H1 (cell line): ENCODE measurements at regions not wholly inside any gene's neighbourhood (a gene's known extent, or its start where the extent isn't known, plus 50 kb on each side); places are given as distances from the start of the nearest gene placed in this dataset.

Experiments
- CTCF ChIA-PET: fragments of 300-600 bp; sonication (Branson Sonifier 250); formaldehyde crosslinking; loops from one replicate; lab custom pipeline; 2021; ENCODE audit not compliant: partially characterized antibody; lab: Charles Lee
- POLR2A ChIA-PET: fragments of 300-600 bp; sonication (Branson Sonifier 250); formaldehyde crosslinking; loops from one replicate; lab custom pipeline; 2021; ENCODE audit warnings: inconsistent platforms; ENCODE audit not compliant: partially characterized antibody; lab: Charles Lee
- DNase-seq, 2 experiments: peaks; one replicate each; pipeline versions ENCODE4 v3.0.0 to v3.0.0-alpha.2; 2010 to 2022; ENCODE audit warnings: low spot score in 2 of 2, low read depth in 1 of 2, mixed read lengths in 1 of 2
- FAIRE-seq: peaks from 2 replicates; lab custom pipeline; 2011; peaks lifted over from hg19 to GRCh38; lab: Jason Lieb, UNC
- H2AFZ ChIP-seq: 2 replicates; pipeline ENCODE4 v1.8.1; 2012; ENCODE audit warnings: low read length, inconsistent platforms
- H2AK5ac ChIP-seq: 2 replicates; pipeline ENCODE4 v1.6.1; 2013; ENCODE audit warnings: low read depth, low read length
- H2BK120ac ChIP-seq: replicated peaks from 2 replicates; pipeline ENCODE3; 2013; ENCODE audit warnings: low read depth, low read length, inconsistent platforms
- H2BK12ac ChIP-seq: 2 replicates; pipeline ENCODE4 v1.6.1; 2013; ENCODE audit warnings: low read depth, low read length
- H2BK15ac ChIP-seq: 2 replicates; pipeline ENCODE4 v1.6.1; 2013; ENCODE audit warnings: low read length
- H2BK20ac ChIP-seq: 2 replicates; pipeline ENCODE4 v1.6.1; 2013; ENCODE audit warnings: low read length
- H2BK5ac ChIP-seq: 2 replicates; pipeline ENCODE4 v1.6.1; 2013; ENCODE audit warnings: low read depth, low read length
- H3K14ac ChIP-seq: 2 replicates; pipeline ENCODE4 v1.6.1; 2013; ENCODE audit warnings: inconsistent platforms; ENCODE audit not compliant: insufficient read length
- H3K18ac ChIP-seq: 2 replicates; pipeline ENCODE4 v1.6.1; 2013; ENCODE audit warnings: low read length; ENCODE audit errors: extremely low read depth
- H3K23ac ChIP-seq: 2 replicates; pipeline ENCODE4 v1.6.1; 2013; ENCODE audit warnings: inconsistent platforms; ENCODE audit not compliant: insufficient read length
- H3K23me2 ChIP-seq: 2 replicates; pipeline ENCODE4 v1.6.1; 2013; ENCODE audit warnings: low read depth, low read length
- H3K27ac ChIP-seq: 2 replicates; pipeline ENCODE4 v1.6.1; 2011; ENCODE audit warnings: low read depth, low read length, inconsistent platforms
- H3K27me3 ChIP-seq, 4 experiments: replicated peaks in 1 of 4; 1 replicate in 1 of 4; 2 replicates in 3 of 4; pipeline versions ENCODE4 v1.6.1 to v1.8.1; 2011 to 2013; ENCODE audit warnings: low read length in 3 of 4, mild to moderate bottlenecking in 3 of 4, inconsistent platforms in 2 of 4, mixed read lengths in 2 of 4, moderate library complexity in 1 of 4; ENCODE audit not compliant: control insufficient read depth in 3 of 4, insufficient read depth in 3 of 4; ENCODE audit errors: extremely low read depth in 1 of 4
- H3K36me3 ChIP-seq, 4 experiments: 2 replicates each; pipeline versions ENCODE4 v1.6.1 to v1.8.1; 2011 to 2013; ENCODE audit warnings: mild to moderate bottlenecking in 4 of 4, low read length in 3 of 4, moderate library complexity in 2 of 4, control low read depth in 1 of 4, inconsistent platforms in 1 of 4; ENCODE audit not compliant: insufficient read depth in 4 of 4, control insufficient read depth in 2 of 4
- H3K4ac ChIP-seq: replicated peaks from 2 replicates; pipeline ENCODE3; 2013; ENCODE audit warnings: low read length, low read depth, mixed read lengths, inconsistent platforms; ENCODE audit not compliant: insufficient read length
- H3K4me1 ChIP-seq, 4 experiments: replicated peaks in 1 of 4; 1 replicate in 1 of 4; 2 replicates in 3 of 4; pipeline versions ENCODE4 v1.6.1 to v1.8.1; 2011 to 2013; ENCODE audit warnings: low read length in 3 of 4, inconsistent platforms in 2 of 4, mixed read lengths in 1 of 4; ENCODE audit not compliant: insufficient read depth in 4 of 4, control insufficient read depth in 3 of 4
- H3K4me2 ChIP-seq, 2 experiments: 2 replicates each; pipeline versions ENCODE4 v1.6.1 to v1.8.1; 2011 to 2013; ENCODE audit warnings: low read depth in 2 of 2, low read length in 2 of 2, control low read depth in 1 of 2, inconsistent platforms in 1 of 2, mild to moderate bottlenecking in 1 of 2; ENCODE audit not compliant: insufficient read depth in 1 of 2
- H3K4me3 ChIP-seq, 4 experiments: fragments of 200-600, 300-600 bp in 1 of 4; sonication (generic), shearing (Covaris generic), sonication (Bioruptor Twin) in 1 of 4; 2 replicates each; pipeline versions ENCODE4 v1.5.1 to v1.8.1; 2011 to 2016; ENCODE audit warnings: low read length in 4 of 4, low read depth in 3 of 4, control low read depth in 2 of 4, inconsistent platforms in 2 of 4, mild to moderate bottlenecking in 2 of 4, mixed read lengths in 1 of 4, moderate library complexity in 1 of 4; ENCODE audit not compliant: insufficient read depth in 2 of 4; ENCODE audit errors: extremely low read depth in 1 of 4
- H3K56ac ChIP-seq: replicated peaks from 2 replicates; pipeline ENCODE3; 2013; ENCODE audit warnings: low read depth, mild to moderate bottlenecking, mixed read lengths, low read length, inconsistent platforms; ENCODE audit not compliant: insufficient read length
- H3K79me1 ChIP-seq: 2 replicates; pipeline ENCODE4 v1.6.1; 2013; ENCODE audit warnings: low read depth, low read length, control low read depth
- H3K79me2 ChIP-seq, 2 experiments: 2 replicates each; pipeline versions ENCODE4 v1.6.1 to v1.8.1; 2012 to 2013; ENCODE audit warnings: low read length in 2 of 2, mild to moderate bottlenecking in 2 of 2, inconsistent platforms in 1 of 2; ENCODE audit not compliant: insufficient read depth in 2 of 2, control insufficient read depth in 1 of 2
- H3K9ac ChIP-seq, 4 experiments: replicated peaks in 1 of 4; 1 replicate in 1 of 4; 2 replicates in 3 of 4; pipeline versions ENCODE4 v1.6.1 to v1.8.1; 2011 to 2013; ENCODE audit warnings: low read depth in 3 of 4, low read length in 3 of 4, control low read depth in 2 of 4, mild to moderate bottlenecking in 2 of 4, moderate library complexity in 2 of 4, inconsistent platforms in 1 of 4; ENCODE audit errors: extremely low read depth in 1 of 4
- H3K9me3 ChIP-seq, 2 experiments: 2 replicates each; pipeline versions ENCODE4 v1.6.1 to v1.8.1; 2012 to 2013; ENCODE audit warnings: mild to moderate bottlenecking in 2 of 2, moderate library complexity in 2 of 2, control low read depth in 1 of 2, inconsistent platforms in 1 of 2, low read depth in 1 of 2, low read length in 1 of 2, mixed read lengths in 1 of 2; ENCODE audit not compliant: insufficient read depth in 2 of 2
- H4K20me1 ChIP-seq, 2 experiments: replicated peaks in 1 of 2; 2 replicates each; pipeline versions ENCODE3 to v1.8.1; 2011 to 2013; ENCODE audit warnings: inconsistent platforms in 2 of 2, low read length in 2 of 2, mild to moderate bottlenecking in 1 of 2; ENCODE audit not compliant: insufficient read depth in 2 of 2, control insufficient read depth in 1 of 2
- H4K5ac ChIP-seq: 2 replicates; pipeline ENCODE4 v1.6.1; 2013; ENCODE audit warnings: low read length, low read depth, mixed read lengths, inconsistent platforms; ENCODE audit not compliant: insufficient read length
- H4K8ac ChIP-seq: 2 replicates; pipeline ENCODE4 v1.8.0; 2013; ENCODE audit warnings: mild to moderate bottlenecking, moderate library complexity, low read length, inconsistent platforms; ENCODE audit not compliant: insufficient read depth; ENCODE audit errors: extremely low read depth
- H4K91ac ChIP-seq: replicated peaks from 2 replicates; pipeline ENCODE3; 2013; ENCODE audit warnings: low read length, mixed read lengths, inconsistent platforms; ENCODE audit not compliant: insufficient read length
- BACH1 ChIP-seq: IDR thresholded peaks from 2 replicates; pipeline ENCODE4 v1.6.1; 2012; ENCODE audit warnings: low read length, improper control_type of control experiment
- CBX5 ChIP-seq: fragments of 300-800, 300-1000 bp; sonication (generic); IDR thresholded peaks from 2 replicates; pipeline ENCODE4 v1.7.1; 2016; ENCODE audit warnings: antibody characterized with exemption, low read length, low read depth
- CREB1 ChIP-seq: IDR thresholded peaks from 2 replicates; pipeline ENCODE4 v1.6.1; 2012; ENCODE audit warnings: inconsistent platforms
- EP300 ChIP-seq, 2 experiments: IDR thresholded peaks; 1 replicate in 1 of 2; 2 replicates in 1 of 2; pipeline ENCODE4 v1.6.1; 2011 to 2012; ENCODE audit warnings: low read depth in 2 of 2, low read length in 2 of 2, mild to moderate bottlenecking in 2 of 2, borderline replicate concordance in 1 of 2, inconsistent platforms in 1 of 2, moderate library complexity in 1 of 2
- GABPA ChIP-seq: IDR thresholded peaks from 2 replicates; pipeline ENCODE4 v1.6.1; 2011; ENCODE audit warnings: mild to moderate bottlenecking, low read length, moderate library complexity, borderline replicate concordance; ENCODE audit not compliant: insufficient read depth
- HDAC6 ChIP-seq: IDR thresholded peaks from one replicate; pipeline ENCODE4 v1.7.1; 2012; ENCODE audit warnings: low read depth, mild to moderate bottlenecking, inconsistent platforms, low read length, moderate library complexity
- KDM1A ChIP-seq: fragments of 200-600, 300-600 bp; sonication (generic); IDR thresholded peaks from 2 replicates; pipeline ENCODE4 v1.7.1; 2016; ENCODE audit warnings: mild to moderate bottlenecking, low read length, borderline replicate concordance
- KDM4A ChIP-seq: IDR thresholded peaks from one replicate; pipeline ENCODE4 v1.7.1; 2012; ENCODE audit warnings: low read depth, mild to moderate bottlenecking, moderate library complexity, low read length, inconsistent platforms; ENCODE audit not compliant: severe bottlenecking
- NRF1 ChIP-seq: IDR thresholded peaks from 2 replicates; pipeline ENCODE4 v1.6.1; 2011; ENCODE audit warnings: mild to moderate bottlenecking, low read depth, low read length, improper control_type of control experiment
- POLR2A ChIP-seq, 2 experiments: IDR thresholded peaks; 1 replicate in 1 of 2; 2 replicates in 1 of 2; pipeline ENCODE4 v1.6.1; 2011; ENCODE audit warnings: low read depth in 2 of 2, low read length in 2 of 2, mild to moderate bottlenecking in 2 of 2; ENCODE audit errors: control extremely low read depth in 1 of 2
- POLR2AphosphoS5 ChIP-seq: IDR thresholded peaks from 2 replicates; pipeline ENCODE4 v1.6.1; 2011; ENCODE audit warnings: low read depth, low read length
- POU5F1 ChIP-seq: IDR thresholded peaks from 2 replicates; pipeline ENCODE4 v1.6.1; 2011; ENCODE audit warnings: low read depth, mild to moderate bottlenecking, low read length, moderate library complexity
- RFX5 ChIP-seq: IDR thresholded peaks from 2 replicates; pipeline ENCODE4 v1.6.1; 2011; ENCODE audit warnings: low read depth, low read length, improper control_type of control experiment, borderline replicate concordance
- SIX5 ChIP-seq: IDR thresholded peaks from 2 replicates; pipeline ENCODE4 v1.6.1; 2011; ENCODE audit warnings: mild to moderate bottlenecking, low read depth, low read length
- SRF ChIP-seq: IDR thresholded peaks from 2 replicates; pipeline ENCODE4 v1.6.1; 2011; ENCODE audit warnings: mild to moderate bottlenecking, low read depth, low read length, moderate library complexity
- TAF1 ChIP-seq: IDR thresholded peaks from 2 replicates; pipeline ENCODE4 v1.6.1; 2011; ENCODE audit warnings: mild to moderate bottlenecking, low read depth, low read length
- TBP ChIP-seq: IDR thresholded peaks from 2 replicates; pipeline ENCODE4 v1.6.1; 2011; ENCODE audit warnings: low read depth, low read length, improper control_type of control experiment
- TCF12 ChIP-seq: IDR thresholded peaks from 2 replicates; pipeline ENCODE4 v1.6.1; 2011; ENCODE audit warnings: low read depth, mild to moderate bottlenecking, low read length
- WGBS, 2 experiments: shearing (Covaris generic) in 1 of 2; methylation state at CpG; one replicate each; pipeline versions ENCODE4 v1.1.6 to v1.1.7; 2013 to 2015; ENCODE audit warnings: low lambda C conversion rate in 2 of 2, mixed read lengths in 2 of 2, inconsistent platforms in 1 of 2, low coverage in 1 of 2, missing lambda C conversion rate in 1 of 2; ENCODE audit not compliant: insufficient replicate concordance in 2 of 2, insufficient coverage in 1 of 2, insufficient read length in 1 of 2; ENCODE audit errors: extremely low coverage in 1 of 2, missing lambda C conversion rate in 1 of 2; 5-methylcytosine and 5-hydroxymethylcytosine counted together

- CTCF ChIA-PET, result no interaction called here
- Histone ChIP-seq H3K4me3 (no peak overlapping the region), H2AFZ (no peak overlapping the region), H4K91ac (no peak overlapping the region), H3K14ac (no peak overlapping the region), H3K18ac (no peak overlapping the region), H3K9me3 (no peaks in the 10 kb centered on the region), H3K79me2 (no peaks in the 10 kb centered on the region), H2BK15ac (no peak overlapping the region), H2BK5ac (no peak overlapping the region), H3K27me3 (no peaks in the 10 kb centered on the region), H3K56ac (no peak overlapping the region), H3K27ac (no peak overlapping the region), H3K23me2 (no peaks in the 10 kb centered on the region), H3K4me2 (no peak overlapping the region), H3K9ac (no peak overlapping the region), H4K5ac (no peak overlapping the region), H4K20me1 (no peaks in the 10 kb centered on the region), H2BK12ac (no peak overlapping the region), H3K79me1 (no peaks in the 10 kb centered on the region), H3K36me3 (no peaks in the 10 kb centered on the region), H2BK20ac (no peak overlapping the region), H4K8ac (no peak overlapping the region), H3K4me1 (peaks cover 0 to 3% (median 0%) of the 10 kb centered on the region in 4 experiments; a peak in 2 of 7 replicates), H2BK120ac (no peak overlapping the region), H3K23ac (no peak overlapping the region), H3K4ac (no peak overlapping the region), H2AK5ac (no peak overlapping the region)
- DNase-seq (no peak), FAIRE-seq (no peak)
- POLR2A ChIA-PET, result no interaction called here
- WGBS, 2 experiments, result 88% methylated on average over 2 of the region's 2 CpGs; no CpG with 5 or more reads in 1 of the 2 experiments
- no peak for TF ChIP-seq RFX5
- TF ChIP-seq HDAC6, result no peak
- no peak for TF ChIP-seq BACH1
- TF ChIP-seq POLR2AphosphoS5, result no peak
- no peak for TF ChIP-seq TCF12
- no peak for TF ChIP-seq CREB1
- TF ChIP-seq CBX5, result no peak
- no peak for TF ChIP-seq SRF
- TF ChIP-seq EP300 (IDR thresholded peaks at IDR 0.05; ENCODE audit: borderline replicate concordance in 1 of 2, low read depth in 2 of 2, low read length in 2 of 2), result no peak
- TF ChIP-seq TBP, result no peak
- no peak for TF ChIP-seq POLR2A (IDR thresholded peaks at IDR 0.05; ENCODE audit: control extremely low read depth in 1 of 2, low read depth in 2 of 2, low read length in 2 of 2)
- no peak for TF ChIP-seq SIX5
- no peak for TF ChIP-seq KDM1A
- no peak for TF ChIP-seq TAF1
- no peak for TF ChIP-seq KDM4A
- no peak for TF ChIP-seq GABPA
- no peak for TF ChIP-seq POU5F1
- no peak for TF ChIP-seq NRF1
Observed at GRCh38 chrY:17050374-17050773, 829.6 kb downstream of the CDY2B start.
